COR-L47 (cell line): ENCODE measurements at regions not wholly inside any gene's neighbourhood (a gene's known extent, or its start where the extent isn't known, plus 50 kb on each side); places are given as distances from the start of the nearest gene placed in this dataset.
A peak's percentile ranks its signal among the peaks of the same experiment; 100 is the strongest.
"Not testable (repeated sequence)": the region's sequence is repeated elsewhere in the genome, so short reads cannot be mapped to it uniquely, and the experiment has no call there.

Experiments
- DNase-seq: peaks from one replicate; lab custom pipeline; 2025; lab: John Stamatoyannopoulos, UW

GRCh38 chr18:51248685-51249084 lies 51.2 kb upstream of the MEX3C start:
- no peak for DNase-seq

- no peak for DNase-seq
These were observed 52.5 kb upstream of the MEX3C start for GRCh38 chr18:51250006-51250405.

- no peak for DNase-seq
These were observed 53.1 kb upstream of the MEX3C start for GRCh38 chr18:51250458-51251024.

- no peak for DNase-seq
These were observed 54.1 kb upstream of the MEX3C start for GRCh38 chr18:51251625-51252024.

GRCh38 chr18:51253476-51253875 lies 56.0 kb upstream of the MEX3C start:
- peak; percentile 36 for DNase-seq

GRCh38 chr18:51255693-51256092 lies 58.2 kb upstream of the MEX3C start:
- DNase-seq: no peak

- DNase-seq: no peak
These were observed 59.7 kb upstream of the MEX3C start for GRCh38 chr18:51257150-51257549.

GRCh38 chr18:51260118-51260517 lies 62.6 kb upstream of the MEX3C start:
- DNase-seq: no peak

- DNase-seq: not testable (repeated sequence)
These were observed 68.6 kb upstream of the MEX3C start for GRCh38 chr18:51266077-51266476.

GRCh38 chr18:51266773-51267172 lies 69.3 kb upstream of the MEX3C start:
- no peak for DNase-seq

- DNase-seq: no peak
These were observed 76.0 kb upstream of the MEX3C start for GRCh38 chr18:51273437-51273836.

- DNase-seq: peak; percentile 10
These were observed 78.4 kb upstream of the MEX3C start for GRCh38 chr18:51275712-51276476.

- DNase-seq: peak; percentile 73
These were observed 80.7 kb upstream of the MEX3C start for GRCh38 chr18:51278045-51278649.

- DNase-seq: no peak
These were observed 82.0 kb upstream of the MEX3C start for GRCh38 chr18:51279367-51279984.

GRCh38 chr18:51287818-51288508 lies 90.5 kb upstream of the MEX3C start:
- DNase-seq: no peak

GRCh38 chr18:51288582-51288981 lies 91.1 kb upstream of the MEX3C start:
- DNase-seq: no peak

GRCh38 chr18:51290860-51291259 lies 93.4 kb upstream of the MEX3C start:
- DNase-seq: no peak

GRCh38 chr18:51300912-51301311 lies 103.4 kb upstream of the MEX3C start:
- no peak for DNase-seq

- DNase-seq: no peak
These were observed 103.9 kb upstream of the MEX3C start for GRCh38 chr18:51301376-51301775.

- no peak for DNase-seq
These were observed 119.2 kb upstream of the MEX3C start for GRCh38 chr18:51316677-51317076.

GRCh38 chr18:51321696-51322095 lies 124.2 kb upstream of the MEX3C start:
- no peak for DNase-seq

- no peak for DNase-seq
These were observed 126.5 kb upstream of the MEX3C start for GRCh38 chr18:51323961-51324360.
